GM12873 (cell line): ENCODE measurements at regions not wholly inside any gene's neighbourhood (a gene's known extent, or its start where the extent isn't known, plus 50 kb on each side); places are given as distances from the start of the nearest gene placed in this dataset.

Source experiments
- TF ChIP-seq, protein P1 (sequence below): IDR thresholded peaks from 2 replicates; pipeline ENCODE4 v1.5.1; 2012; ENCODE audit warnings: low read depth, mild to moderate bottlenecking, moderate library complexity, low read length, control low read depth; ENCODE audit not compliant: insufficient read depth; ENCODE audit errors: missing control alignments

DNA sequence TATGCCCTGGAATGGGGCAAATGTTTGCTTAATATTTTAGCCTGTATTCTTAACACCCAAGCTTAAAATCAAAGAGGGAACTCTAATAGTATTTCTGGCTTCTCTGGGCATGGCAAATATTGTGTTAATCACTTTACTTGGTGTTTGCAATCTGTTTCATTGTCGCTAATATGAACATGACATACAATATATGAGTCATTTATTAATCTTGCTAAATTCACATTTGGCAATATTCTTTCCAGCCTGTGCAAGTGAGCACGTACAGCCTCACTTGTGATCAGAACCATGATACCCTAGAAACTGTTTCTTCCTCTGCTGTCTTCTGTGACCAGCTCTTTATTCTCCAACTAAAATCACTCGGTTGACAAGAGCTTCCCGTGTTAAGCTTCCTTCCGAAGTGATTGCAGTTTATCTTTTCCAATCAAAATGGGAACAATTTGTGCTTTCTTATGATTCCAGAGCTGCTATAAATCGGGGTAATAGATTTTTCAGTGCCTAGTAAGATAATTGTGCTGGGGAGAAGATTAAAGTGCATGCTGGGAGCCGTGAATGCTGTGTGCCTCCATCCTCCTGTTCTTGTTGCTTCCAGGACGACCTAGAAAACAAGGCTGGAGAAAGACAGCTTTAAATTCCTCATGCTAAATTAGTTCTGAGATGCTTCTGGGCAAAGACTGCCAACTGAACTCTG, 153.0 kb upstream of the TMTC4 start:
- TF ChIP-seq, protein P1, sequence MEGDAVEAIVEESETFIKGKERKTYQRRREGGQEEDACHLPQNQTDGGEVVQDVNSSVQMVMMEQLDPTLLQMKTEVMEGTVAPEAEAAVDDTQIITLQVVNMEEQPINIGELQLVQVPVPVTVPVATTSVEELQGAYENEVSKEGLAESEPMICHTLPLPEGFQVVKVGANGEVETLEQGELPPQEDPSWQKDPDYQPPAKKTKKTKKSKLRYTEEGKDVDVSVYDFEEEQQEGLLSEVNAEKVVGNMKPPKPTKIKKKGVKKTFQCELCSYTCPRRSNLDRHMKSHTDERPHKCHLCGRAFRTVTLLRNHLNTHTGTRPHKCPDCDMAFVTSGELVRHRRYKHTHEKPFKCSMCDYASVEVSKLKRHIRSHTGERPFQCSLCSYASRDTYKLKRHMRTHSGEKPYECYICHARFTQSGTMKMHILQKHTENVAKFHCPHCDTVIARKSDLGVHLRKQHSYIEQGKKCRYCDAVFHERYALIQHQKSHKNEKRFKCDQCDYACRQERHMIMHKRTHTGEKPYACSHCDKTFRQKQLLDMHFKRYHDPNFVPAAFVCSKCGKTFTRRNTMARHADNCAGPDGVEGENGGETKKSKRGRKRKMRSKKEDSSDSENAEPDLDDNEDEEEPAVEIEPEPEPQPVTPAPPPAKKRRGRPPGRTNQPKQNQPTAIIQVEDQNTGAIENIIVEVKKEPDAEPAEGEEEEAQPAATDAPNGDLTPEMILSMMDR = no peak

DNA sequence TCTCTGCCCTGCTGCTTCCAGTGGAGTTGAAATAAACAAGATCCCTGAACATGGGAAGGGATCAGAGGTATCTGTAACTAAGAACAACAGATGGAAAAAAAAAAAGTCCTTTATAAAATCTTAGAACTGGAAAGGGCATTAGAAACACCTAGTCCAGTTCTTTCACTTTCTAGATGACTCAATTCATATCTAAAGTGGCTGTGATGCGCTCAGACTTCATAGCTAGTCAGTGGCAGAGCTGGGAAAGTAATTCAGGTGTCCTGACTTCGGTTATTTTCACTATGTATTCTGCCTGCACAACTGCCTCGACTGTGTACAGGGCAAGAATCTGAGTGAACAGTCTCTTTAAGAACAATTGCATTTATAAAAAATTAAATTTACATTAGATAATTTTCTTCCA, 151.8 kb upstream of the TMTC4 start:
- TF ChIP-seq, protein P1 = no peak

DNA sequence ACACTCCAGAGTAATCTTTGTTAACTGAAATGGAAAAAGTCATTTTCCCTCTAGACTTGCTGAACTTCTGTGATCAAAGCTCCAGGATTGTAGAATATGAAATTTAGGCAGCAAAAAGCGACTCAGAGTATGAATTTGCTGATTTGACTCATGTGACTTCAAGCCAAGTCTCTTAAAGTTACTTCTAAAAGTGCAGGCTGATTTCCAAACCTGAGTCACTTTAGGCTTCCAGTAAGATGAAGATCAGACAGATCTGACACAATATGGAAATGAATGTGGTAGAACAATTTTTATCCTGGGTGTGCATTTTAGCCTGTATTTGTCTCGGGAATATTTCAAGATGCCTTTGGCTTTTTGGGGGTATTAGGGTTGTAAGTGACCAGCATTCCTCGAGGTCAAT, 151.0 kb upstream of the TMTC4 start:
- TF ChIP-seq, protein P1 = no peak

DNA sequence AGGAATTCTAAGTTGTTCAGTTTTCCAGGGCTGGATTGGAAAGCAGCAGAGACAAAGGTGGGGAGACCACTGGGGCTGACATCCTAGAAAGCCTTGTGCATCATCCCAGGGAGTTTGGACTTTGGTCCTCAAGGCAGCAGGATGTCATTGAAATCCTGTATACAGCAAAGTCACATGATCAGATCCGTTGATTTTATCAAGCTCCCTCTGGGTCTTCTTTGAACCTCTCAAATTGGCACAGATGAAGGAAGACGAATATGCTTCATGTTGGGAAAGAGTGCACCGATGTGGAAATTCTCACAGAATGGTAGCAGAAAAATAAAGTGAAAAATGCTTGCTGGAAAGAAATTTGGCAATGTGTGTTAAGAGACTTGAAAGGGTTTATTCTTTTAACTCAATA, 149.8 kb upstream of the TMTC4 start:
- TF ChIP-seq, protein P1 = no peak

DNA sequence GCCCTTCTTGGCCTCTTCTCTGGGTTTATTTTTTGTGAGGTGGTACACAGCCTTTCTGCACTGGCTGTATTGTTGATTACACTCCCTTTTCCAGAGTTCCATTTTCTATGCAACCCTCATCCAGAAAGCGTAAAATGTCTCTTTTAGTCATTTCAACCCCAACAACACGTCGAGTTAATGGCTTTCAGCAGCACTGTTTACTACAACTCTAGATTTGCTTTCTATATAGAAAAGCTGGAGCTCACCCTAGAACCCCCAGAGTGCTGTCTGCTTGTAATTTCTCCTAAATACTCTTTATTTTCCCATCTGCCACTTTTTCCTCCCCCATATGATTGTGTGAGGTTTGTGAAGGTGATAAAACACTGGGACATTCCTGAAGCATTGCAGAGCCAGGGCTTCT, 148.9 kb upstream of the TMTC4 start:
- TF ChIP-seq, protein P1 = no peak

DNA sequence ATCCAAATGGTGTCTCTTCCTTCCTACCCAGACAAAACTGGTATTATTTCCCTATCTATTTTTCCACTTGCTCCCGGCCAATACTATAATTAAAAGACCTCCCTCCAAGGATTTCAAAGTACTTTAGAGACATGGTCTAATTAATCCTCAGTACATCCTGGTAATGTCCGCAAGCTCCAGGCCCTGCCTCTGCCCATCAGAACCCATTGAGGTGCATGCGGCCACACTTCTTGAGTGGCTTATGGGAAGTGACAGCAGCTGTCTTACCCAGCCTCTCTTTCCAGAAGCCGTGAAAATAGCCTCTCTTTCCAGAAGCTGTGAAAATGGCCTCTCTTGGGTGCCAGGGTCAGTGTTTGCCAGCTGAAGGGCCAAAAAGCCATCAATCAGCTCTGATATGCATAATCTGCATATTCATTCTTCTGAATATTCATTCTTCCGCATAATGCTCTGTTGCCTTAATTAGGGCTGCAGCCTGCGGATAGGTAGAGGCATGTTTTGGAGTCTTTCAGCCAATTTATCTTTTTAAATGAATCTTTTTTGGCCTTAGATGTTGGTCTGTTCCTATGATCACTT, 148.4 kb upstream of the TMTC4 start:
- TF ChIP-seq, protein P1 = no peak

DNA sequence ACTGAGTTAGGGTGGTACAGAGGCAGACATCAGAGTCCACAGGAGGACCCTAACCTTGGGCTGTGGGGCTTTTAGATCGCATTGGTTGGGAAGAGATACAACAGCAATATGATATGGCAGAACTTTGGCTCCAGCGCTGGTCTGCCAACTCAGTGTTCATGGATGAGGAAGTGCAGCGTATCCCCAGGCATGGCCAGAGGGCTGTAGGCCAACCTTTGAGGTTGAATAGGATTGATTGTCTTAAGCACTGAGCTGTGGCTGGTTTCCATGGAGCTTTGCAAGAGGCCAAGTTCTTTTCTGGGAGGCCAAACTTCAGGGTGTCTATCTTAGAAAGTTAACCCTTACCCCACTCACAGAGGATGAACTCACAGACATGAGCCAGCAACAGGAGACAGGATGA, 144.1 kb upstream of the TMTC4 start:
- TF ChIP-seq, protein P1 = no peak
